ENCODE measurements at regions not wholly inside any gene's neighbourhood (a gene's known extent, or its start where the extent isn't known, plus 50 kb on each side); places are given as distances from the start of the nearest gene placed in this dataset.
"Not testable (repeated sequence)": the region's sequence is repeated elsewhere in the genome, so short reads cannot be mapped to it uniquely, and the experiment has no call there.

DNA sequence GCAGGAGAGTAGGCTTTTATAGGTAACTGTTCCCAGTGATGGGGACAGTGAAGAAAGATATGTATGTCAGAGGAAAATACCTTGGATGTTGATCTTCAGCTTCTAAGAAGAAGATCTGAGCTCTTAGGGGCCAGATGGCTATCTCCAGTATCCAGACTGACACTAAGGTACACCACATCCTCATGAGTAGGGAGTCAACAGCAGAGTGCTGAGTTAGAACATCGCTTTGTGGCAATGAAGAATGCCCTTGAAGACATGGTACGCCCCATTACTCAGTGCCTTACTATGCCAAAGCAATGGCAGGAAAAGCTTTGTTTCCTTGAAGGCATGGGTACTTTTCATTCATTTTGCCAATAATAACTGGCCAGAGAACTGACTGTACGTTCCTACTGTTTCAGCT, 263.7 kb downstream of the CEMIP2 start:
- no peak for DNase-seq

DNA sequence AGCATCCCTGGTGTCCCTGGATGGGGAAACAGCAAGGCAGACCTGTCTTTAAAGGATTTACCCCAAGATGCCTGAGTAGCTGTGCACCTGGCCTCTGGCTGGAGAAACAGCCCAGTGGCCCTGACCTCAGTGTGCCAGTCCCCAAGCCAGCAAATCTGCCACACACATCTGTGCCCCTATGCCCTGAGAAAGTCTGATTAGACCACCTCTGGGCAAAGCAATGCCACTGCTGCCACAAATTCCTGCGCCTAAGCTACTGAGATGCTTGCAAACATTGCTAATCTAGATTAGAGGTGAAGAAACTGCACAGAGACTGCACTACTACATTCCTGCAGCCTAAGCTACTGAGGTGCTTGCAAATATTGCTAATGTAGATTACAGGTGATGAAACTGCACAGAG, 269.6 kb downstream of the CEMIP2 start:
- DNase-seq = no peak

DNA sequence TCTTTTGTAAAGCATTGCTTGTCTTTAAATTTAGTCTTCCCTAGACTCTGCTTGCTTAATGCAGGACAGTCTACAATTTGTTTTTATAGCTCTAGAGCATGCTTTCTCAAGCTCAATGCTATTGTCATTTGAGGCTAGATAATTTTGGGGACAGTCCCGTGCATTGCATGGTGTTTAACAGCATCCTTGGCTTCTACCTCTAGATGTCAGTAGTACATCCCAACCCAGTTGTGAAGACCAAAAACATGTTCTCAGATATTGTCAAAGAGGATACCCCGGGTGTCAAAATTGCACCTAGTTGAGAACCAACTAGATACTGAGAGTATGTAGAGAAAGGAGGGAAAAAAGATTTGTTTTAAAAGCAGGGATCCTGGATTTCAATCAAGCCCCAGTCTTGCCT, 277.5 kb downstream of the CEMIP2 start:
- DNase-seq = no peak

DNA sequence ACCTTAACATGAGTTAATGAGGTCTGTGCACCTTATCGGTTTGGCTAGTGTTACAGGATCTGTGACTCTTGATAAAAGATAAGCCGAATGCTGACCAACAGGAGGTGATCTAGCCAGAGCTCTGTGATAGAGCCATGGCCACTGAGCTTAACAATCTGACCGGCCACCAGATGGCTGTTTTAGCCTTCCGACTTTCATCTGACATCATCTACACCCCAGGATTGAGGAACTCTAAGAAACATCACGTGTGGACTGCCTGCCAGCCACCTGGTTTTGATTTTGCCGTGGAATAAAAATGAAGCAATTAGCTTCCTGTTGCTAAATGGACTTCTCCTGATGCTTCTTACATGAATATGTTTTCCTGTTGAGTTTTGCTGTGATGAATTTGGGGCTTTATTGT, 281.3 kb downstream of the CEMIP2 start:
- no peak for DNase-seq

DNA sequence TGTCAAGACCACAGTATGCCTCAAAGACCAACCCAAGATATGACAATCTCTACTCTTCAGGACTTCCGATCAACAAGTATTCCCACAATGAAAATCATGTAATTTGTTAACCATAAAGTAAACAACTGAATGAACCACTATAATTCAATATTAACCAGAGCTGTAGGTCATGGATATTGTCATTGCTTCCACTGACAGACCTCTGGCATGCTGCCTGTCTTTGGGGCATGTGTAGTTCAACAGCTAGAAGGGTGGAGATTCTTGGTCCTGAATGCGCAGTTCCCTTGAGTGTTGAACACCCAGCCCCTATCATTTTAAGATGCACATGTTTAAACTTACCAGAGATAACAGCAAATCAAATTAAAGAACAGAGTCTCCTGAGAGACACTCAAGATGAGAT, 283.0 kb downstream of the CEMIP2 start:
- DNase-seq = no peak

DNA sequence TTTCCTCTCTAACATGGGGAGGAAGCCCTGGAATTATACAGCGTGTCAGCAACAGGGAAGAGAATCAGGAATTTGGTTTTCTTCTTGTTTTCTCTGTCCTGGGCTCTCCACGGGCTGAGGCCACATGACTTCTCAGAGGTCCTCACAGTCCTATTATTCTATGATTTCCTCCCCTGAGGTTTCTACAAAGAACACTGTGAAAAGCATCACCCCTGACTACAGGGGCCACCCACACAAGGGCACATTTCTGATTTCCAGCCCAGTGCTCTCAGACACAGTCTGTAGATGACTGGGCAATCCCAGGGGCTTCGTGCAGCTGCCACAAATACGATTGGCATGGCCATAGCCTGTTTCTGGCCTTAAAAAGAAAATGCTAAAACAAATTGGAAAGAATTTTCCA, 284.9 kb downstream of the CEMIP2 start:
- no peak for DNase-seq

DNA sequence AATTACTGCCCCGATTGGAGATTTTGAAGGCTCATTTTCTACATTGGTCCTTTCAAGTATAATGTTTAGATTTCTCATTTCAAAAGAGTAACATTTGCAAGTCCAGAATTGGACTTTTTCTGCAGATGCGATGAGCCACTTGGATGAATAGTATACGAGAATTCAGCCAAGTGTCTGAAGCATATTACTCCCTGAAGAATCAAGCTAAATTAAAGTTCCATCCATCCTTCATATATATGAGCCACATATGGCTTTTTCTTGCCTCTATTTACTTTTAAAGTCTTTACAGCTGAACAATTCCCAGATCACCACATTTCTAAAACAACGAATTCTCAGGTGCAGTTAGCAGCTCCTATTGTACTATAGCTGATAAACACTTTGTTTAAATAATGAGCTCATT, 288.7 kb downstream of the CEMIP2 start:
- no peak for DNase-seq

DNA sequence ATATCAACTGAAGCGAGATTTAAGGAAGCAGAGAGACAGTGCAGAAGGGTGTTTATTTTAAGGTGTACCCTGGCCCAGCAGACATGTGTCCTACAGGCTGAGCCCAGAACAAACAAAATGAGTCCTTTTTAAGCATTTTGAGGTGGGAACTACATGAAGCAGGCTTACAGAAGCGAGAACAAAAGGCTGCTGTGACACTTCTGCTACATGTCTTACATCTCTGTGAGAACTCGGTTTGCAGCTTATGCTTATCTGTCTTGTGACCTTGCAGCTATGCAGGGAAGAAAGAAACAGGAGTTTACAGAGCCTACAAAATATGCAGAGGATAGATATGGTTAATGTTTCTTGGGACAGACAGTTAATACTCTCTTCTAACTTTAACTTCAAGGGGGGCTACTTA, 295.9 kb downstream of the CEMIP2 start:
- no peak for DNase-seq

DNA sequence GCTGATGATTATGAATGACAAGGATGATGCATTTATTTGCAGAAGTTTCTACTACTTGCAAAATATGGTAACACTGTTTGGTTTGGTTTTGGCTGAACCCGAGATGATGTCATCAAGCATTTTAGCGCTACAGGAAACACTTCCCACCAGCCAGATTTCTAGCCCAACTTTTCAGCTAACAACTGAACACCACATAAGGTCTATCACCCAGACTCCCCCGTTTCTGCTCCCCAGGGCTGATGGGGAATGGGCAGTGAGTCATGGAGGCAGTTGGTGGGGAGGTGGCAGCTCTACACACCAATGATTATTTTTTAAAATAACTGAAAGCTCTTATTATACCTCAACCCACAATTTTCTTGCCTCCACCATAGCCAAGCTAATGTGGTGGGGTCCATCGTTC, 302.9 kb downstream of the CEMIP2 start:
- no peak for DNase-seq

DNA sequence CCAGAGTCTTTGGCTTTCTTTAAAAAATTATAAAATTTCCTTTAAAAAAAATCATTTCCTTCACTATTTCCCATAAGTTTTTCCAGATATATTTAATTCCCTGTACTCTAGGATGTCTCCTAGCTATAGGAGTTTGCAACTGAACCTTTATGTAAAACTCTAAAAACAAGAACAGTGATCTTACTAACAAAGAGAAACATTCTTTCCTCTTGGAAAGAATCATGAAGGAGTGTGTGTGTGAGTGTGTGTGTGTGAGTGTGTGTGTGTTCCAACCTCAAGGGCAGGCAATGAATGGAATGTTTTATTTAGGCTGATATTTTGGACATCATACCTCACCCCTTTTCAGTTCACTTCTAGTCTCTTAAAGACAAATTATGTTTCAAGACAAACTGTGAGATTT, 309.2 kb downstream of the CEMIP2 start:
- no peak for DNase-seq

DNA sequence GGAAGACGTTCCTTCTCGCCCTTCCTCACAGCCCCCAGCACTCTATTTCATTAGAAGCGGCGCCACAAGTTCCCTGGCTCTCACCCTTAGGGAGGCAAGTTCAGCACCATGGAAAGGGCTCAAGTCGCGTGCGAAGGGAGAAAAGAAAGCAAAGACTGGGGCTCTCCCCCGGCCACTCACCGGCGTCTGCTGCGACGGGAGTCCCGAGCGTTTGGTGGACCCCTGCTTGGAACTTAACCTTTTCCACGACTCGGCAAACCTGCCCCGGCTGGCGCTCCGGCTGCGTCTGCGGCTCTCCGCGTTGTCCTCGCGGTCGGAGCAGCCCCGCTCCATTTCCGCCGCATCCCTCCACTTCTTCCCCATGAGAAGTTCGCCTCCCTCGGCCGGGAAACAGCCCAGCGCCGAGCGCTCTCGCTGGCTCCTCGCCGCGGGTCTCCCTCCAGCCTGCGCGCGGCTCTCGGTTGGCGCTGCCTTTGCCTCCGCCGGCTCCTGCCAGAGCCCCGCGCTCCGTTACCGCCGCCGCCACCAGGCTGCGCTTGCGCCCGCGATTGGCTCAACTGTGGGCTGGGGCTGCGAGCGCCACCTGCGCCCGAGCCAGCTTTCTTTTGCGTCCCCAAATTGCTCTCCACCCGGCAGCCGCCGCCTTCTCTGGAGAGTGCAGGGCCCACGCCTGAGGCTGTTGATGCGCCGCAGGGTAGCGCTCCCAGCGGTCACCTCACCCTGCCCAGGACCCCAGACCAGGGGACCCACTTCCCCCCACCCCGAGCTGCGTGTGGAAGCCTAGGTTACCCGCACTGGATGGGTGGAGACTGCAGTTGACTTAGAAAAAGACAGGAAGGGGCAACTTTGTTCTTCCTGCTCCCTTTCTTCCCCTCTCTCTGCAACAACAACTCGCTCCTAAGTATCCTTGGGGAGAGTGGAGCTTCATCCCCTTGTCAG, 321.6 kb downstream of the CEMIP2 start:
- DNase-seq = peak; percentile 79

DNA sequence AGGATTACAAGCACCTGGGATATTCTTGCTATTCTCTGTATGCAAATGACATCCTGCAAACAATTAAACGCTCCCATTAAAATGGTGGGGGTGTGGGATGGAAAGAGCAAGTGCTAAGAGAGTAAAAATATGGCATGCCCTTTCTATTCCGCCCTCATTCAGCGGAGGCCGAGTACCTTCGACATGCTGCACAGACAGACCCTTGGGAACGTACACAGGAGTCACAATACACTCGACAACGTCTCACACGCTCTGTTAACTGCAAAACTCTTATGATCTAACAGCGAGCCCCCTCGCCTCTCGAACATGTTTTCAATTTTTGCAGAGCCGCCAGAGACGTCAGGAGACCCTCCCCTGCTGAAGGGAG, 322.2 kb downstream of the CEMIP2 start:
- peak; percentile 78 for DNase-seq

DNA sequence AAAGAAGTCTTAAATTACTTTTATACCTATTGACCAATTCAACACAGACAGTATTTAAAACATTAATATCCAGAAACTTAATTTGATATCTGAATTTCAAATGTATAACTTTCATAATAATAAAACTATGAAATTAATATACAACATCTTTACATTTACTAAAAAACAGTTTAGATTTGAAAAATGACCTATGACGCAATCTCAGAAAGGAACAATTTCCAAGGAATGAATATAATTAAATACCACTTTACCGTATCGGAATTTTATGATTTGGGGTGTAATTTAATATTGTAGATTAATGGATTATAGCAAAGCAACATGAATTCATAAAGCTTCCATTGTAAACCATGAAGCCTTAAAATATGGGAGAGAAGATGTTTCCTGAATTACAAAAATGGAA, 321.5 kb upstream of the TRPM3 start:
- no peak for DNase-seq

DNA sequence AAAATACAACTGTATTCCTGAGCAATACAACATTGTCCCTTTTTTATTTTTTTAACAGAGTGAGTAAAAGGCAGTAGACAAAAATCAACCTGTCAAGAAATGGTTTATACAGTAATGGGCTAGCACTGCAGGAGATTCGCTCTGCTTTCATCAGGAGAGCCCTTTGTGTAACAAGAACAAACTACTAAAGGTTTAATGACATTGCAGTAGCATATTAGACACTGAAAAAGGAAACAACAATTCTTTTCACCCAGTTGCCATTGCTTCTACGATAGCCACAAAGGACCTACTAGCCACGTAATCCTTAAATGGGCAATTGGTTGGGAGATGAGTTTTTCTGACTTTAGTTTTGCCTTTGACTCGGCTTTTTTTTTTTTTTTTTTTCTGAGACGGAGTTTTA, 319.8 kb upstream of the TRPM3 start:
- DNase-seq = peak; percentile 30

DNA sequence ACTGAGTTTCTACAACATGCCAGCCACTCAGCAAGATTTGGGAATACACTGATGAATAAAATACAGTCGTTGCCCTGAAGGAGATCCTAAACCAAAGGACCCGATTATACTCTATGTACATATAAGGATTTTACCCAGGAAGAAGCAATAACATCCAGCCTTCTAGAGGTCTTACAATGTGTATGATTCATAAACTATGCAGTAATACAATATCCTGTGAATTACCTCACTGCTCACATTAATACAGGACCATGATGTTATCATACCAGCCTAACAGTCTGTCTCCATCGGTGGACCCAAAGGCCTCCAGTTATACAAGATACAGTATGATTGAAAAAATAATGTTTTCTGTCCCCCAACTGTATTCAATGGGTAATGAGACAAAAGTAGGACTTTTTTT, 310.5 kb upstream of the TRPM3 start:
- no peak for DNase-seq

DNA sequence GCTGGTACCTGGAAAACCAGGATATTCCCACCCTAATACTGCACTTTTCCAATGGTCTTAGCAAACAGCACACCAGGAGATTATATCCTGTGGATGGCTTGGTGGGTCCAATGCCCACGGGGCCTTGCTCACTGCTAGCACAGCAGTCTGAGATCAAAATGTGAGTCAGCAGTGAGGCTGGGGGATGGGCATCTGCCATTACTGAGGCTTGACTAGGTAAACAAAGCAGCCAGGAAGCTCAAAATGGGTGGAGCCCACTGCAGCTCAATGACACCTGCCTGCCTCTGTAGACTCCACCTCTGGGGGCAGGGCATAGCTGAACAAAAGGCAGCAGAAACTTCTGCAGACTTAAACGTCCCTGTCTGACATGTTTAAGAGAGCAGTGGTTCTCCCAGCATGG, 285.9 kb upstream of the TRPM3 start:
- DNase-seq = not testable (repeated sequence)

DNA sequence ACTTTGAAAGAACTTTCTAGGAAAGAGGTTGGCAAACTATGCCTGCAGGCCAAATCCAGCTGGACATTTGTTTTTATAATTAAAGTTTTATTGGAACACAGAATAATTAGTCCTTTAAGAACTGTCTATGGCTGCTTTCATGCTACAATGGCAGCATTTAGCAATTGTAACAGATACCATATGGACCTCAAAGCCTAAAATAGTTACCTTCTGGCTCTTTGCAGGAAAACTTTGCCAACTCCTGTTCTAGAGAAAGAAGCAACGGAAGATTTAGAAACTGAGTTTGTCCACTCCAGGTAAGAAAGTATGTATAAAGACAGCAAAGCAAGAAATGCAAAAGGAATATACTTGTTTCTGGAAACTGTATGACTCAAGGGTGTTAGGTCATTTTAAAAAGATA, 281.7 kb upstream of the TRPM3 start:
- DNase-seq = no peak

DNA sequence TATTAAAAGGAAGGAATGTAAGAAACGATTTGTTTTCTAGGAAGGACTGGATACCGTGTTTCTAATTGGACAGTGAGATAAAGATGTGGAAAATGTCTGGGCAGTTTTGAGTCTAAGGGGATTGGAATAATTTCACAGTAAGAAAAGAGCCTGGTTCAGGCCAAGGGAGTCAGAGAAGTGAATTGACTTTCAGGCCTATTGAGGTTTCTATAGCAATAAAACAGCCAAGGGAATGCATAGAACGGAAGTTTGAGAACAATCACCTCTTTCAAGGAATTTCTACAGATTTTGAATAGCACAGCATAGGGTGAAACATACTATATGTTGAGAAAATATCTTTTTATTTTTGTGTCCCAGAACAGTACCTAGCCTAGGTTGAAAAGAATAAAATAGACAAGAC, 271.6 kb upstream of the TRPM3 start:
- DNase-seq = no peak

DNA sequence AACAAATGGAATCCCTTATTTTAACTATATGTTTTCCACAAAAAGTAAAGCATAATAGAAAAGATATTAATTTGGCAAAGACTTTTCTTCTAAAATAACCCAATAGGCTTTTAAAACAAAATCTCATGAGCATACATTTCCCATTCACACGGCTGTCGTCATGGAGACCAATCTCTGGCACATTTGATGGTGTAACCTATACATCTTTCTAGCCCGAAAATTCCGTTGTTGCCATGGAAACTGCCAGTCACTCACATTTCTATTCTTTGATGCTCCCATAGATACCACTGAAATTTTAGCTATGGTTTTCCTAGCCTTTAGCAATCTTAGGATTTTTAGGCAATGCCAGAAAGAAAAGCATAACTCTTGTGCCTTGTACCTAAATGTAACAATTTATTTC, 262.9 kb upstream of the TRPM3 start:
- DNase-seq = no peak

DNA sequence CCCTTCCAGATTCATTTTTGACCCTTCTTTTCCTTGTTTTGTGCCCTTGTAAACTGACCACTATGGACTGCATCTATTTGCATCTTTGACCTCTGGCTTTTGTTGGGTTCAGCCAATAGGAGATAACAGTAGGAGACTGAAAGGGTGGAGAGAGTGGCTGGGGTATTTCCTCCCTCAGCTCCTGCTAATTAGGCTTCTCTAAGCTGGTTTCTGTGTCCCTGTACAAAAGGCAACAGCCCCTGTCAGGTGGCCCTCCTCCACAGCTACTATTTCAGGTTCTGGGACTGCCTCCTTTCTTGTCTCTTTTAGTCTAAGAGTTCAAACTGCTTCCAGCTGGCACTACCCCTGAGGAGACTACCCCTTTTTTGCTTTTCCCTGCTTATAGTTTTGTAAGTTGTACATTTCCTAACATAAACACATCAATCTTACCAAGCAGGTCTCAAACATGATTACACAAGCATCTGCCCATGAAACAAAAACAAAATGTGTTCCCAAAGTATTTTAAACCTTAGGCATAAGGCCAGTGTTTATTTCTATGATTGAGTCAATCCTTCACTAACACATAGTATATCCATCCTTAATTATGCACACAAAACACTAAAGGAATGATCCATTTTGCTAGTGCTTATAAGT, 262.0 kb upstream of the TRPM3 start:
- no peak for DNase-seq

DNA sequence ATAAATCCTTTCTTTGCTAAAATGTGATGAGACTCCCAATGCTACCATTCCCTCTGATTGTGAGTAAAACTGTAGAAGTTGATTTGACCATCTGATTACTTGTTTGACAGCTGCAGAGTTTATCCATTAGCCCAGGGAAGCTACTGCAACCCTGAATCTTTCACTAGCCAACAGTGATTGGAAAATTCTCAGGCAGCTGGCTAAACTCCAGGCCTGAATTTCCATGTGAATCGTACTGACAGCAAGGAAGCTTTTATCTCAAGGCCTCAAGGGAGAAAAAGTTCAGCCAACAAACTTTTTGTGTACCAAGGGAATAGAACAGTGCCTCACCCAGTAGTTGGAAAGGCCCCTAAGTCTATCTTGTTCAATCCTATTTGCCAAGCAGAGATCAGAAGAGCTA, 246.7 kb upstream of the TRPM3 start:
- DNase-seq = no peak

DNA sequence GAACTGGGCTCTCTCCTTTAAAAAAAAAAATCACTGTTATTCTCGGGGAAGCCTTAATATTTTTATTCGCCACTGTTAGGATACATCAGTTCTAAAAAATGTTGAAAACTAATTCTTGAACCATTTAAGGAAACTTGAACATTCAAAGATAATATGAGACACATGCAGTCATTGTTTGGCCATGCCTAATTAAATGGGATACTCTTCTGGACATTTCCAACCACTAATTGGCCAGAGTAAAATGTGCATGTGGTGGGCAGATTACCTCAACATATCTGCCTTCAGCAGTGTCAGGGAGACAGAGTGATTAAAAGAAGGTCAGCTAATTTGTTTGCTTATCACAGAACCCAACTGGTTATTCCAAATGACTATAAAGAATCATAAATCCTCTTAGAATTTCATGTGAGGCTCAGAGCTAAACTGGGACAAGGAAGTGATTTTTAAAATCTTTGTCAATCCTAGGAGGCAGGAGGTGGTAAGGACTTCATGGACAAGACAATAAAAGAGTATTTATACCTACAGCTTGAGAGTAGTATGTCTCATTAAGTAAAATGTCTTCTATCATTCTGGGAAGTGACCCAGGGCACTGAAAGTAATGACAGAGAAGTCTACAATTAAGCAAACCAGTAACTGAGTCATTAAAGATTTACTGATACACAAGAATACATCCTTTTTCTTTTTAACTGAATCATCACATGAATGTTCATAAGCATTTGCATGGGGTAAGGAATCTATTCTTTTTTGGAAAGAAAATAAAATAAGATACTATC, 242.9 kb upstream of the TRPM3 start:
- no peak for DNase-seq

DNA sequence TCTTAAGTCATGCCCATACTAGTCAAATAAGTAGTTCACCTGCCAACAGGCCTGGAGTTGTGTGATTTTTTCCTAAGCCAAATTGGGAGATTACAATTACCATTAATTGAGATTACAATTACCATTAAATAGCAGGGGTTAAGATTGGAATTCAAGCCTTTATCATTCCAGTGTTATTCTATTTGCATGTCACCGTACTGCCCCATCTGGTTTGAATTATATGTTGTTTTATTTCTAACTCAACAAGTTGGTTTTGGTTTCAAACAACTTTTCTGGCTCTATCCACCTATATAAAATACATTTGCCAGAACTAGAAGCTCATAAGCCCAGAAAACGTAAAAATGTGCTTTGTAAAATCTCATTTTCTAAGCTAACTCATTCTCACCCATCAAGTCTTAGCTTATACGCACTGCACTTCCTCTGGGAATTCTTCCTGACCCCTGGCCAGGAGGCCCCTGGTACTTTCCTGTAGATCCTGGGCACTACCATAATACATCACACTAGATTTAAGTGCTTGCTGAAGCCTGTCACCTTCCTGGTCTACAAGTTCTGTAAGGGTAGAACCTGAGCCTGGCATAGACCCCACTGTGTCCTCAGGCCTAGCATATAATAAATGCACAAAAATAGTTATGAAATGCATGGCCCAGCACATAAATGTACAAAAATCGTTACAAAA, 242.0 kb upstream of the TRPM3 start:
- no peak for DNase-seq
